H9 (cell line): ENCODE measurements at regions not wholly inside any gene's neighbourhood (a gene's known extent, or its start where the extent isn't known, plus 50 kb on each side); places are given as distances from the start of the nearest gene placed in this dataset.

ENCODE experiments used
- DNase-seq: peaks from one replicate; pipeline ENCODE4 v3.0.0-alpha.2; 2017
- H2AFZ ChIP-seq: one replicate; pipeline ENCODE4 v1.6.1; 2013; ENCODE audit warnings: mild to moderate bottlenecking, low read length, control low read depth, moderate library complexity
- H2AK5ac ChIP-seq: 2 replicates; pipeline ENCODE4 v1.6.1; 2013; ENCODE audit warnings: low read length, control low read depth, mixed read lengths; ENCODE audit not compliant: insufficient read length
- H2BK120ac ChIP-seq: one replicate; pipeline ENCODE4 v1.6.1; 2013; ENCODE audit warnings: low read depth, mild to moderate bottlenecking, low read length, control low read depth, inconsistent platforms; ENCODE audit not compliant: poor library complexity, severe bottlenecking
- H2BK12ac ChIP-seq: 2 replicates; pipeline ENCODE4 v1.6.1; 2013; ENCODE audit warnings: low read length, control low read depth, mixed read lengths, low read depth; ENCODE audit not compliant: insufficient read length
- H2BK15ac ChIP-seq: 2 replicates; pipeline ENCODE4 v1.6.1; 2013; ENCODE audit warnings: low read depth, low read length, control low read depth
- H2BK20ac ChIP-seq: one replicate; pipeline ENCODE4 v1.6.1; 2013; ENCODE audit warnings: low read depth, mild to moderate bottlenecking, low read length, control low read depth, inconsistent platforms; ENCODE audit not compliant: poor library complexity, severe bottlenecking
- H2BK5ac ChIP-seq: 2 replicates; pipeline ENCODE4 v1.6.1; 2013; ENCODE audit warnings: low read length, control low read depth, mixed read lengths; ENCODE audit not compliant: insufficient read length
- H3K14ac ChIP-seq: 2 replicates; pipeline ENCODE4 v1.6.1; 2013; ENCODE audit warnings: low read length, control low read depth; ENCODE audit not compliant: insufficient read depth
- H3K18ac ChIP-seq: 2 replicates; pipeline ENCODE4 v1.6.1; 2013; ENCODE audit warnings: low read depth, mild to moderate bottlenecking, mixed read lengths, low read length, control low read depth; ENCODE audit not compliant: insufficient read length
- H3K23ac ChIP-seq: 2 replicates; pipeline ENCODE4 v1.6.1; 2013; ENCODE audit warnings: low read length, control low read depth, mixed read lengths, low read depth; ENCODE audit not compliant: insufficient read length
- H3K23me2 ChIP-seq: 2 replicates; pipeline ENCODE4 v1.6.1; 2013; ENCODE audit warnings: low read depth, mild to moderate bottlenecking, mixed read lengths, low read length, control low read depth; ENCODE audit not compliant: insufficient read length, poor library complexity, severe bottlenecking
- H3K27ac ChIP-seq: 2 replicates; pipeline ENCODE4 v1.5.1; 2013; ENCODE audit warnings: low read length, control low read depth, mixed read lengths, low read depth; ENCODE audit not compliant: insufficient read length
- H3K27me3 ChIP-seq: 2 replicates; pipeline ENCODE4 v1.6.1; 2013; ENCODE audit warnings: low read length, control low read depth, inconsistent platforms; ENCODE audit not compliant: insufficient read depth
- H3K4ac ChIP-seq: 2 replicates; pipeline ENCODE4 v1.6.1; 2013; ENCODE audit warnings: low read depth, mild to moderate bottlenecking, control low read depth, inconsistent platforms, low read length, moderate library complexity
- H3K4me1 ChIP-seq: 2 replicates; pipeline ENCODE4 v1.6.1; 2013; ENCODE audit warnings: low read length, control low read depth, inconsistent platforms; ENCODE audit not compliant: insufficient read depth
- H3K4me2 ChIP-seq: 2 replicates; pipeline ENCODE4 v1.6.1; 2013; ENCODE audit warnings: low read length, control low read depth, mixed read lengths; ENCODE audit not compliant: insufficient read length, insufficient read depth
- H3K56ac ChIP-seq: 2 replicates; pipeline ENCODE4 v1.6.1; 2013; ENCODE audit warnings: low read depth, mild to moderate bottlenecking, mixed read lengths, low read length, control low read depth; ENCODE audit not compliant: insufficient read length
- H3K79me1 ChIP-seq: 2 replicates; pipeline ENCODE4 v1.6.1; 2013; ENCODE audit warnings: low read depth, mild to moderate bottlenecking, moderate library complexity, low read length, control low read depth, inconsistent platforms; ENCODE audit not compliant: insufficient read depth, poor library complexity, severe bottlenecking
- H3K79me2 ChIP-seq: 2 replicates; pipeline ENCODE4 v1.6.1; 2013; ENCODE audit warnings: low read length, control low read depth, inconsistent platforms; ENCODE audit not compliant: insufficient read depth
- H3K9ac ChIP-seq: 2 replicates; pipeline ENCODE4 v1.6.1; 2013; ENCODE audit warnings: low read length, control low read depth, mixed read lengths; ENCODE audit not compliant: insufficient read length; ENCODE audit errors: extremely low read depth
- H3K9me3 ChIP-seq: one replicate; pipeline ENCODE4 v1.6.1; 2013; ENCODE audit warnings: low read depth, low read length, inconsistent platforms; ENCODE audit not compliant: control insufficient read depth
- H3T11ph ChIP-seq: one replicate; pipeline ENCODE4 v1.6.1; 2013; ENCODE audit warnings: mild to moderate bottlenecking, low read length, control low read depth, inconsistent platforms
- H4K20me1 ChIP-seq: one replicate; pipeline ENCODE4 v1.6.1; 2013; ENCODE audit not compliant: control insufficient read depth, insufficient read length, insufficient read depth
- H4K5ac ChIP-seq: 2 replicates; pipeline ENCODE4 v1.6.1; 2013; ENCODE audit warnings: low read depth, mild to moderate bottlenecking, mixed read lengths, low read length, control low read depth; ENCODE audit not compliant: insufficient read length
- H4K8ac ChIP-seq: replicated peaks from 2 replicates; pipeline ENCODE4 v1.6.1; 2013; ENCODE audit warnings: low read length, control low read depth, mixed read lengths, low read depth; ENCODE audit not compliant: insufficient read length
- H4K91ac ChIP-seq: 2 replicates; pipeline ENCODE4 v1.6.1; 2013; ENCODE audit warnings: low read depth, mild to moderate bottlenecking, moderate library complexity, mixed read lengths, low read length, control low read depth; ENCODE audit not compliant: insufficient read length
- H3K27ac Mint-ChIP-seq, 3 experiments: 2 replicates in 2 of 3; 3 replicates in 1 of 3; pipeline ENCODE4 v1.8.0; 2020 to 2021; ENCODE audit warnings: mixed read lengths in 3 of 3, mild to moderate bottlenecking in 1 of 3, moderate library complexity in 1 of 3
- H3K27me3 Mint-ChIP-seq: 2 replicates; pipeline ENCODE4 v1.8.0; 2021; ENCODE audit warnings: low read depth, mild to moderate bottlenecking, moderate library complexity, mixed read lengths
- H3K36me3 Mint-ChIP-seq, 3 experiments: 2 replicates in 2 of 3; 3 replicates in 1 of 3; pipeline ENCODE4 v1.8.0; 2020 to 2021; ENCODE audit warnings: low read depth in 3 of 3, mixed read lengths in 3 of 3; ENCODE audit not compliant: insufficient read depth in 1 of 3
- H3K4me1 Mint-ChIP-seq, 2 experiments: 2 replicates each; pipeline ENCODE4 v1.8.0; 2020; ENCODE audit warnings: mixed read lengths in 2 of 2
- H3K4me3 Mint-ChIP-seq, 2 experiments: 2 replicates in 1 of 2; 3 replicates in 1 of 2; pipeline ENCODE4 v1.8.0; 2020 to 2021; ENCODE audit warnings: mild to moderate bottlenecking in 2 of 2, mixed read lengths in 2 of 2, moderate library complexity in 1 of 2
- H3K9me3 Mint-ChIP-seq, 2 experiments: 2 replicates in 1 of 2; 3 replicates in 1 of 2; pipeline ENCODE4 v1.8.0; 2020; ENCODE audit warnings: mild to moderate bottlenecking in 2 of 2, mixed read lengths in 2 of 2, moderate library complexity in 1 of 2
- WGBS: extraction: QIAGEN DNeasy Blood & Tissue Kit; methylation state at CpG from one replicate; pipeline ENCODE4 v1.1.7; 2013; ENCODE audit warnings: missing lambda C conversion rate, low lambda C conversion rate, mixed read lengths; ENCODE audit not compliant: insufficient read length; ENCODE audit errors: extremely low coverage; 5-methylcytosine and 5-hydroxymethylcytosine counted together
- TF ChIP-seq, protein P1 (sequence below): fragments of 200-600 bp; sonication (generic); conservative IDR thresholded peaks from 3 replicates; pipeline ENCODE4 v1.8.0; 2021; ENCODE audit warnings: antibody characterized with exemption, mild to moderate bottlenecking

DNA sequence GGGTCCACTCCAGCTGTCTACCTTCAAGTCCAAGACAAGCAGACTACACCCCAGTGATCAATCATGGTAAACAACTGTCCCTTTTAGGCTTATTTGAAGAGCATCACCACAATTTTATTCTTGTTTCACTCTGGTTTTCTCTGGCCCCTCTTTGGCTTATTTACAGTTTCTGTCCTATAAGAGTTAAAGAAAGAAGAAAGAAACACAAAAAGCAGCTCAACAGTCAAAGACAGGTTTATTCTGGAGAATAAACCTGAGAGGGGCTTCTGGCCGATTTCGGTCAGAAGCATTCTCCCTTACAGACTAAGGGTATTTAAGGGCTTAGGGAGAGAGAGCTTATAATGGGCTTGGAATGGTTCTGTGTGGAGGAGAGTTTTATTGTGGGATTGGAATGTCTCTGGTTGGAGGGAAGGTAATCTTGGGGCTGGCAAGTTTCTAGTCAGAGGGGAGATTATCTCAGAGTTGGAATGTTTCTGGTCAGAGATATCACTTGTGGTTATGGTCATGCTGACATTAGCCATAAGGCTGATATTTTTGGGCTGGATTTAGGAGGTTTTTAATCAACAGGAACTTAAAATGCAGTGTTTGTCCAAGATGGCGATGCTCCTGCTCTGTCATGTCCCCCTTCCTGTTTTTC, 161.0 kb downstream of the URB2 start:
- no peak overlapping the region for H3K56ac ChIP-seq
- H3K79me2 ChIP-seq = no peaks in the 10 kb centered on the region
- no peak overlapping the region for H4K91ac ChIP-seq
- no peak overlapping the region for H3K9ac ChIP-seq
- no peaks in the 10 kb centered on the region for H3K27me3 ChIP-seq
- no peak overlapping the region for H4K5ac ChIP-seq
- no peak overlapping the region for H3K4ac ChIP-seq
- Mint-ChIP-seq H3K9me3 (peaks cover 29 to 40% of the 10 kb centered on the region in 2 experiments), H3K4me1 (no peaks in the 10 kb centered on the region), H3K36me3 (peaks cover 17 to 29% (median 22%) of the 10 kb centered on the region in 3 experiments), H3K4me3 (no peak overlapping the region), H3K27me3 (no peaks in the 10 kb centered on the region; the same call in 1 of the 2 replicates), H3K27ac (no peak overlapping the region)
- H3K18ac ChIP-seq = no peak overlapping the region
- H4K20me1 ChIP-seq = no peaks in the 10 kb centered on the region
- H2BK5ac ChIP-seq = no peak overlapping the region
- no peak overlapping the region for H3K14ac ChIP-seq
- H3T11ph ChIP-seq = no peak overlapping the region
- H3K23me2 ChIP-seq = no peaks in the 10 kb centered on the region
- H3K79me1 ChIP-seq = no peaks in the 10 kb centered on the region
- H2AK5ac ChIP-seq = no peak overlapping the region
- H4K8ac ChIP-seq = no peak overlapping the region
- no peak overlapping the region for H3K27ac ChIP-seq
- TF ChIP-seq, protein P1, sequence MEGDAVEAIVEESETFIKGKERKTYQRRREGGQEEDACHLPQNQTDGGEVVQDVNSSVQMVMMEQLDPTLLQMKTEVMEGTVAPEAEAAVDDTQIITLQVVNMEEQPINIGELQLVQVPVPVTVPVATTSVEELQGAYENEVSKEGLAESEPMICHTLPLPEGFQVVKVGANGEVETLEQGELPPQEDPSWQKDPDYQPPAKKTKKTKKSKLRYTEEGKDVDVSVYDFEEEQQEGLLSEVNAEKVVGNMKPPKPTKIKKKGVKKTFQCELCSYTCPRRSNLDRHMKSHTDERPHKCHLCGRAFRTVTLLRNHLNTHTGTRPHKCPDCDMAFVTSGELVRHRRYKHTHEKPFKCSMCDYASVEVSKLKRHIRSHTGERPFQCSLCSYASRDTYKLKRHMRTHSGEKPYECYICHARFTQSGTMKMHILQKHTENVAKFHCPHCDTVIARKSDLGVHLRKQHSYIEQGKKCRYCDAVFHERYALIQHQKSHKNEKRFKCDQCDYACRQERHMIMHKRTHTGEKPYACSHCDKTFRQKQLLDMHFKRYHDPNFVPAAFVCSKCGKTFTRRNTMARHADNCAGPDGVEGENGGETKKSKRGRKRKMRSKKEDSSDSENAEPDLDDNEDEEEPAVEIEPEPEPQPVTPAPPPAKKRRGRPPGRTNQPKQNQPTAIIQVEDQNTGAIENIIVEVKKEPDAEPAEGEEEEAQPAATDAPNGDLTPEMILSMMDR = no peak
- no peak overlapping the region for H2BK15ac ChIP-seq
- no peak overlapping the region for H2BK120ac ChIP-seq
- no peak overlapping the region for H3K4me2 ChIP-seq
- H3K23ac ChIP-seq = no peak overlapping the region
- H3K9me3 ChIP-seq = peaks cover 20% of the 10 kb centered on the region
- H2AFZ ChIP-seq = no peak overlapping the region
- DNase-seq = no peak
- H2BK20ac ChIP-seq = no peak overlapping the region
- no CpG with 5 or more reads among the region's 3 CpGs for WGBS
- H3K4me1 ChIP-seq = no peaks in the 10 kb centered on the region
- H2BK12ac ChIP-seq = no peak overlapping the region
